HG03135 (cell line): ENCODE measurements at regions not wholly inside any gene's neighbourhood (a gene's known extent, or its start where the extent isn't known, plus 50 kb on each side); places are given as distances from the start of the nearest gene placed in this dataset.
"Not testable (repeated sequence)": the region's sequence is repeated elsewhere in the genome, so short reads cannot be mapped to it uniquely, and the experiment has no call there.

Experiments
- ATAC-seq: cut with Tn5 transposase; IDR thresholded peaks from one replicate; pipeline ENCODE4 v1.9.1; 2021; ENCODE audit warnings: mild to moderate bottlenecking, moderate library complexity; ENCODE audit not compliant: unreplicated experiment

- ATAC-seq, result no peak
These were observed 888.8 kb upstream of the SOX11 start for GRCh38 chr2:4803396-4803795.

GRCh38 chr2:4814137-4814536, 878.0 kb upstream of the SOX11 start:
- not testable (repeated sequence) for ATAC-seq

- ATAC-seq, result no peak
These were observed 864.3 kb upstream of the SOX11 start for GRCh38 chr2:4827836-4828235.

GRCh38 chr2:4828682-4829374, 863.4 kb upstream of the SOX11 start:
- ATAC-seq, result no peak

GRCh38 chr2:4831751-4832150, 860.4 kb upstream of the SOX11 start:
- no peak for ATAC-seq

GRCh38 chr2:4832642-4833041, 859.5 kb upstream of the SOX11 start:
- no peak for ATAC-seq

GRCh38 chr2:4838626-4839025, 853.6 kb upstream of the SOX11 start:
- ATAC-seq, result no peak

- ATAC-seq, result no peak
These were observed 851.4 kb upstream of the SOX11 start for GRCh38 chr2:4840791-4841190.

- no peak for ATAC-seq
These were observed 847.3 kb upstream of the SOX11 start for GRCh38 chr2:4844881-4845280.

- ATAC-seq, result no peak
These were observed 830.2 kb upstream of the SOX11 start for GRCh38 chr2:4862031-4862430.

- no peak for ATAC-seq
These were observed 826.0 kb upstream of the SOX11 start for GRCh38 chr2:4866198-4866597.

- no peak for ATAC-seq
These were observed 823.7 kb upstream of the SOX11 start for GRCh38 chr2:4868466-4868865.

- no peak for ATAC-seq
These were observed 823.0 kb upstream of the SOX11 start for GRCh38 chr2:4869154-4869553.

- no peak for ATAC-seq
These were observed 818.8 kb upstream of the SOX11 start for GRCh38 chr2:4873364-4873763.

- ATAC-seq, result no peak
These were observed 818.1 kb upstream of the SOX11 start for GRCh38 chr2:4873876-4874593.

- ATAC-seq, result no peak
These were observed 809.8 kb upstream of the SOX11 start for GRCh38 chr2:4882421-4882820.

- ATAC-seq, result no peak
These were observed 809.2 kb upstream of the SOX11 start for GRCh38 chr2:4882941-4883340.

- no peak for ATAC-seq
These were observed 808.8 kb upstream of the SOX11 start for GRCh38 chr2:4883375-4883774.

GRCh38 chr2:4884117-4884571, 808.0 kb upstream of the SOX11 start:
- no peak for ATAC-seq

GRCh38 chr2:4891394-4891793, 800.8 kb upstream of the SOX11 start:
- no peak for ATAC-seq

GRCh38 chr2:4895371-4895770, 796.8 kb upstream of the SOX11 start:
- ATAC-seq, result no peak

- ATAC-seq, result no peak
These were observed 793.5 kb upstream of the SOX11 start for GRCh38 chr2:4898706-4899105.

- ATAC-seq, result no peak
These were observed 791.9 kb upstream of the SOX11 start for GRCh38 chr2:4900242-4900641.
